A673 (cell line): ENCODE measurements at regions not wholly inside any gene's neighbourhood (a gene's known extent, or its start where the extent isn't known, plus 50 kb on each side); places are given as distances from the start of the nearest gene placed in this dataset.
A peak's percentile ranks its signal among the peaks of the same experiment; 100 is the strongest.

Experiments used
- EZH2 ChIP-seq: fragments of 200-600 bp; sonication (generic); IDR thresholded peaks from 2 replicates; pipeline ENCODE4 v1.6.1; 2017; ENCODE audit warnings: borderline replicate concordance, low read depth, mild to moderate bottlenecking, mixed read lengths, antibody characterized with exemption, low read length; ENCODE audit not compliant: poor library complexity, severe bottlenecking
- TF ChIP-seq, protein P1 (sequence below): fragments of 300-800, 200-600 bp; sonication (generic); conservative IDR thresholded peaks from 2 replicates; pipeline ENCODE4 v1.5.1; 2017; ENCODE audit warnings: low read depth, mild to moderate bottlenecking, antibody characterized with exemption, low read length, moderate library complexity, mixed read lengths

- TF ChIP-seq, protein P1, sequence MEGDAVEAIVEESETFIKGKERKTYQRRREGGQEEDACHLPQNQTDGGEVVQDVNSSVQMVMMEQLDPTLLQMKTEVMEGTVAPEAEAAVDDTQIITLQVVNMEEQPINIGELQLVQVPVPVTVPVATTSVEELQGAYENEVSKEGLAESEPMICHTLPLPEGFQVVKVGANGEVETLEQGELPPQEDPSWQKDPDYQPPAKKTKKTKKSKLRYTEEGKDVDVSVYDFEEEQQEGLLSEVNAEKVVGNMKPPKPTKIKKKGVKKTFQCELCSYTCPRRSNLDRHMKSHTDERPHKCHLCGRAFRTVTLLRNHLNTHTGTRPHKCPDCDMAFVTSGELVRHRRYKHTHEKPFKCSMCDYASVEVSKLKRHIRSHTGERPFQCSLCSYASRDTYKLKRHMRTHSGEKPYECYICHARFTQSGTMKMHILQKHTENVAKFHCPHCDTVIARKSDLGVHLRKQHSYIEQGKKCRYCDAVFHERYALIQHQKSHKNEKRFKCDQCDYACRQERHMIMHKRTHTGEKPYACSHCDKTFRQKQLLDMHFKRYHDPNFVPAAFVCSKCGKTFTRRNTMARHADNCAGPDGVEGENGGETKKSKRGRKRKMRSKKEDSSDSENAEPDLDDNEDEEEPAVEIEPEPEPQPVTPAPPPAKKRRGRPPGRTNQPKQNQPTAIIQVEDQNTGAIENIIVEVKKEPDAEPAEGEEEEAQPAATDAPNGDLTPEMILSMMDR: peak; percentile 39
- no peak for TF ChIP-seq EZH2
Measured at GRCh38 chr6:101069191-101069795, 188.2 kb upstream of the ASCC3 start.
